H1 (cell line): ENCODE measurements at regions not wholly inside any gene's neighbourhood (a gene's known extent, or its start where the extent isn't known, plus 50 kb on each side); places are given as distances from the start of the nearest gene placed in this dataset.

ENCODE experiments used
- CTCF ChIA-PET: fragments of 300-600 bp; sonication (Branson Sonifier 250); formaldehyde crosslinking; loops from one replicate; lab custom pipeline; 2021; ENCODE audit not compliant: partially characterized antibody; lab: Charles Lee
- POLR2A ChIA-PET: fragments of 300-600 bp; sonication (Branson Sonifier 250); formaldehyde crosslinking; loops from one replicate; lab custom pipeline; 2021; ENCODE audit warnings: inconsistent platforms; ENCODE audit not compliant: partially characterized antibody; lab: Charles Lee
- DNase-seq, 2 experiments: peaks; one replicate each; pipeline versions ENCODE4 v3.0.0 to v3.0.0-alpha.2; 2010 to 2022; ENCODE audit warnings: low spot score in 2 of 2, low read depth in 1 of 2, mixed read lengths in 1 of 2
- FAIRE-seq: peaks from 2 replicates; lab custom pipeline; 2011; peaks lifted over from hg19 to GRCh38; lab: Jason Lieb, UNC
- H2AFZ ChIP-seq: 2 replicates; pipeline ENCODE4 v1.8.1; 2012; ENCODE audit warnings: low read length, inconsistent platforms
- H2AK5ac ChIP-seq: 2 replicates; pipeline ENCODE4 v1.6.1; 2013; ENCODE audit warnings: low read depth, low read length
- H2BK120ac ChIP-seq: replicated peaks from 2 replicates; pipeline ENCODE3; 2013; ENCODE audit warnings: low read depth, low read length, inconsistent platforms
- H2BK12ac ChIP-seq: 2 replicates; pipeline ENCODE4 v1.6.1; 2013; ENCODE audit warnings: low read depth, low read length
- H2BK15ac ChIP-seq: 2 replicates; pipeline ENCODE4 v1.6.1; 2013; ENCODE audit warnings: low read length
- H2BK20ac ChIP-seq: 2 replicates; pipeline ENCODE4 v1.6.1; 2013; ENCODE audit warnings: low read length
- H2BK5ac ChIP-seq: 2 replicates; pipeline ENCODE4 v1.6.1; 2013; ENCODE audit warnings: low read depth, low read length
- H3K14ac ChIP-seq: 2 replicates; pipeline ENCODE4 v1.6.1; 2013; ENCODE audit warnings: inconsistent platforms; ENCODE audit not compliant: insufficient read length
- H3K18ac ChIP-seq: 2 replicates; pipeline ENCODE4 v1.6.1; 2013; ENCODE audit warnings: low read length; ENCODE audit errors: extremely low read depth
- H3K23ac ChIP-seq: 2 replicates; pipeline ENCODE4 v1.6.1; 2013; ENCODE audit warnings: inconsistent platforms; ENCODE audit not compliant: insufficient read length
- H3K23me2 ChIP-seq: 2 replicates; pipeline ENCODE4 v1.6.1; 2013; ENCODE audit warnings: low read depth, low read length
- H3K27ac ChIP-seq: 2 replicates; pipeline ENCODE4 v1.6.1; 2011; ENCODE audit warnings: low read depth, low read length, inconsistent platforms
- H3K27me3 ChIP-seq, 4 experiments: replicated peaks in 1 of 4; 1 replicate in 1 of 4; 2 replicates in 3 of 4; pipeline versions ENCODE4 v1.6.1 to v1.8.1; 2011 to 2013; ENCODE audit warnings: low read length in 3 of 4, mild to moderate bottlenecking in 3 of 4, inconsistent platforms in 2 of 4, mixed read lengths in 2 of 4, moderate library complexity in 1 of 4; ENCODE audit not compliant: control insufficient read depth in 3 of 4, insufficient read depth in 3 of 4; ENCODE audit errors: extremely low read depth in 1 of 4
- H3K36me3 ChIP-seq, 4 experiments: 2 replicates each; pipeline versions ENCODE4 v1.6.1 to v1.8.1; 2011 to 2013; ENCODE audit warnings: mild to moderate bottlenecking in 4 of 4, low read length in 3 of 4, moderate library complexity in 2 of 4, control low read depth in 1 of 4, inconsistent platforms in 1 of 4; ENCODE audit not compliant: insufficient read depth in 4 of 4, control insufficient read depth in 2 of 4
- H3K4ac ChIP-seq: replicated peaks from 2 replicates; pipeline ENCODE3; 2013; ENCODE audit warnings: low read length, low read depth, mixed read lengths, inconsistent platforms; ENCODE audit not compliant: insufficient read length
- H3K4me1 ChIP-seq, 4 experiments: replicated peaks in 1 of 4; 1 replicate in 1 of 4; 2 replicates in 3 of 4; pipeline versions ENCODE4 v1.6.1 to v1.8.1; 2011 to 2013; ENCODE audit warnings: low read length in 3 of 4, inconsistent platforms in 2 of 4, mixed read lengths in 1 of 4; ENCODE audit not compliant: insufficient read depth in 4 of 4, control insufficient read depth in 3 of 4
- H3K4me2 ChIP-seq, 2 experiments: 2 replicates each; pipeline versions ENCODE4 v1.6.1 to v1.8.1; 2011 to 2013; ENCODE audit warnings: low read depth in 2 of 2, low read length in 2 of 2, control low read depth in 1 of 2, inconsistent platforms in 1 of 2, mild to moderate bottlenecking in 1 of 2; ENCODE audit not compliant: insufficient read depth in 1 of 2
- H3K4me3 ChIP-seq, 4 experiments: fragments of 200-600, 300-600 bp in 1 of 4; sonication (generic), shearing (Covaris generic), sonication (Bioruptor Twin) in 1 of 4; 2 replicates each; pipeline versions ENCODE4 v1.5.1 to v1.8.1; 2011 to 2016; ENCODE audit warnings: low read length in 4 of 4, low read depth in 3 of 4, control low read depth in 2 of 4, inconsistent platforms in 2 of 4, mild to moderate bottlenecking in 2 of 4, mixed read lengths in 1 of 4, moderate library complexity in 1 of 4; ENCODE audit not compliant: insufficient read depth in 2 of 4; ENCODE audit errors: extremely low read depth in 1 of 4
- H3K56ac ChIP-seq: replicated peaks from 2 replicates; pipeline ENCODE3; 2013; ENCODE audit warnings: low read depth, mild to moderate bottlenecking, mixed read lengths, low read length, inconsistent platforms; ENCODE audit not compliant: insufficient read length
- H3K79me1 ChIP-seq: 2 replicates; pipeline ENCODE4 v1.6.1; 2013; ENCODE audit warnings: low read depth, low read length, control low read depth
- H3K79me2 ChIP-seq, 2 experiments: 2 replicates each; pipeline versions ENCODE4 v1.6.1 to v1.8.1; 2012 to 2013; ENCODE audit warnings: low read length in 2 of 2, mild to moderate bottlenecking in 2 of 2, inconsistent platforms in 1 of 2; ENCODE audit not compliant: insufficient read depth in 2 of 2, control insufficient read depth in 1 of 2
- H3K9ac ChIP-seq, 4 experiments: replicated peaks in 1 of 4; 1 replicate in 1 of 4; 2 replicates in 3 of 4; pipeline versions ENCODE4 v1.6.1 to v1.8.1; 2011 to 2013; ENCODE audit warnings: low read depth in 3 of 4, low read length in 3 of 4, control low read depth in 2 of 4, mild to moderate bottlenecking in 2 of 4, moderate library complexity in 2 of 4, inconsistent platforms in 1 of 4; ENCODE audit errors: extremely low read depth in 1 of 4
- H3K9me3 ChIP-seq, 2 experiments: 2 replicates each; pipeline versions ENCODE4 v1.6.1 to v1.8.1; 2012 to 2013; ENCODE audit warnings: mild to moderate bottlenecking in 2 of 2, moderate library complexity in 2 of 2, control low read depth in 1 of 2, inconsistent platforms in 1 of 2, low read depth in 1 of 2, low read length in 1 of 2, mixed read lengths in 1 of 2; ENCODE audit not compliant: insufficient read depth in 2 of 2
- H4K20me1 ChIP-seq, 2 experiments: replicated peaks in 1 of 2; 2 replicates each; pipeline versions ENCODE3 to v1.8.1; 2011 to 2013; ENCODE audit warnings: inconsistent platforms in 2 of 2, low read length in 2 of 2, mild to moderate bottlenecking in 1 of 2; ENCODE audit not compliant: insufficient read depth in 2 of 2, control insufficient read depth in 1 of 2
- H4K5ac ChIP-seq: 2 replicates; pipeline ENCODE4 v1.6.1; 2013; ENCODE audit warnings: low read length, low read depth, mixed read lengths, inconsistent platforms; ENCODE audit not compliant: insufficient read length
- H4K8ac ChIP-seq: 2 replicates; pipeline ENCODE4 v1.8.0; 2013; ENCODE audit warnings: mild to moderate bottlenecking, moderate library complexity, low read length, inconsistent platforms; ENCODE audit not compliant: insufficient read depth; ENCODE audit errors: extremely low read depth
- H4K91ac ChIP-seq: replicated peaks from 2 replicates; pipeline ENCODE3; 2013; ENCODE audit warnings: low read length, mixed read lengths, inconsistent platforms; ENCODE audit not compliant: insufficient read length
- CTBP2 ChIP-seq: IDR thresholded peaks from 2 replicates; pipeline ENCODE4 v1.7.0; 2011; ENCODE audit warnings: borderline replicate concordance, mild to moderate bottlenecking, moderate library complexity, mixed read lengths, low read length; ENCODE audit not compliant: insufficient read depth, insufficient read length
- EP300 ChIP-seq, 2 experiments: IDR thresholded peaks; 1 replicate in 1 of 2; 2 replicates in 1 of 2; pipeline ENCODE4 v1.6.1; 2011 to 2012; ENCODE audit warnings: low read depth in 2 of 2, low read length in 2 of 2, mild to moderate bottlenecking in 2 of 2, borderline replicate concordance in 1 of 2, inconsistent platforms in 1 of 2, moderate library complexity in 1 of 2
- JUND ChIP-seq: IDR thresholded peaks from 2 replicates; pipeline ENCODE4 v1.6.1; 2011; ENCODE audit warnings: mild to moderate bottlenecking, improper control_type of control experiment, low read length
- SIRT6 ChIP-seq: IDR thresholded peaks from one replicate; pipeline ENCODE4 v1.7.1; 2012; ENCODE audit warnings: low read length, inconsistent platforms
- SP1 ChIP-seq: IDR thresholded peaks from 2 replicates; pipeline ENCODE4 v1.6.1; 2011; ENCODE audit warnings: low read depth, low read length
- TAF7 ChIP-seq: optimal IDR thresholded peaks from 2 replicates; pipeline ENCODE3; 2011; ENCODE audit warnings: low read depth, mild to moderate bottlenecking, inconsistent platforms, low read length, moderate library complexity, borderline replicate concordance
- WGBS, 2 experiments: shearing (Covaris generic) in 1 of 2; methylation state at CpG; one replicate each; pipeline versions ENCODE4 v1.1.6 to v1.1.7; 2013 to 2015; ENCODE audit warnings: low lambda C conversion rate in 2 of 2, mixed read lengths in 2 of 2, inconsistent platforms in 1 of 2, low coverage in 1 of 2, missing lambda C conversion rate in 1 of 2; ENCODE audit not compliant: insufficient replicate concordance in 2 of 2, insufficient coverage in 1 of 2, insufficient read length in 1 of 2; ENCODE audit errors: extremely low coverage in 1 of 2, missing lambda C conversion rate in 1 of 2; 5-methylcytosine and 5-hydroxymethylcytosine counted together

DNA sequence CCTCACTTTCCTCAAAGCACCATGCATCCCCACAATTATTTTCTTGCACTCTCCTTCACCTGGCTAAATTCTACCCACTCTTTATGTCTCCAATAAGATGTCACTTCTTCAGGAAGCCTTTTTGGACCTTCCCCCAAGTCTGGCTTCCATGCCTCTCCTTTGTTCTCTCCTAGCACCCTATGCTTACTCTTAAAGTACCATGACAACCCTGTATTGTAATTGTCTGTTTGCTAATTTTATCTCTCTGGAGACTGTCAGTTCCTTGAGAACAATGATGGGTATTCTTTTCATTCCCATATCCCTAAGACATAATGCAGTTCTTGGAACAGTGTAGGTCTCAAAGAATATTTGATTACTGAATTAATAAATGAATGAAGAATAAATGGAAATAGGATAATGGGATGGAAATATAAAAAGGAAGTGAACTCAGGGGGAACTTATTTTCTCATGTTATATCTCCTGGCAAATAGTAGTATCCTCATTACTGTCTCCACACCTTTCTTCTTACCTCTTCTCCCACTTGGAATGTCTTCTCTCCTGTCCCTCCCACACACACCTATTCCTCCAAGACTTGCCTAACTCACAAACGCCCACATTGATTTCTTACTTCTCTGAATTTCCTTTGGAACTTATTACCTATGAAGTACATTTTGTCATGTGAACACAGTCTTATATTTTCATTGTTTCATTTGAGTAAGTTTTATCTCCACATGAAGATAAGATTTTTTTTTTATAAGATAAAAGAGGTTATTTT lies 499.1 kb downstream of the NFIB start:
- Histone ChIP-seq H3K14ac (no peak overlapping the region), H3K27ac (no peak overlapping the region), H3K9ac (no peak overlapping the region), H3K4me3 (no peak overlapping the region), H3K9me3 (no peaks in the 10 kb centered on the region), H4K91ac (no peak overlapping the region), H3K79me1 (no peaks in the 10 kb centered on the region), H4K20me1 (no peaks in the 10 kb centered on the region), H2AK5ac (no peak overlapping the region), H4K8ac (no peak overlapping the region), H3K4me1 (no peaks in the 10 kb centered on the region), H2AFZ (no peak overlapping the region), H2BK20ac (no peak overlapping the region), H3K23me2 (no peaks in the 10 kb centered on the region; the same call in 1 of the 2 replicates), H3K18ac (no peak overlapping the region), H3K23ac (no peak overlapping the region), H3K36me3 (no peaks in the 10 kb centered on the region), H2BK15ac (no peak overlapping the region), H2BK12ac (no peak overlapping the region), H3K4me2 (no peak overlapping the region), H3K79me2 (no peaks in the 10 kb centered on the region), H4K5ac (no peak overlapping the region), H3K4ac (no peak overlapping the region), H2BK120ac (no peak overlapping the region), H2BK5ac (no peak overlapping the region), H3K56ac (no peak overlapping the region), H3K27me3 (no peaks in the 10 kb centered on the region)
- CTCF ChIA-PET: interaction anchor here (1.0 kb wide), 1 partner anchor 61 kb away, joined by 3 read pairs; no protein-coding TSS in a partner anchor
- POLR2A ChIA-PET: no interaction called here
- DNase-seq (no peak), FAIRE-seq (no peak)
- 91% methylated on average over 1 of the region's 1 CpG; no CpG with 5 or more reads in 1 of the 2 experiments for WGBS, 2 experiments
- TF ChIP-seq CTBP2: no peak
- no peak for TF ChIP-seq EP300 (IDR thresholded peaks at IDR 0.05; ENCODE audit: borderline replicate concordance in 1 of 2, low read depth in 2 of 2, low read length in 2 of 2)
- TF ChIP-seq SIRT6: no peak
- TF ChIP-seq TAF7: no peak
- no peak for TF ChIP-seq JUND
- no peak for TF ChIP-seq SP1
